ENCODE measurements at regions not wholly inside any gene's neighbourhood (a gene's known extent, or its start where the extent isn't known, plus 50 kb on each side); places are given as distances from the start of the nearest gene placed in this dataset.

DNA sequence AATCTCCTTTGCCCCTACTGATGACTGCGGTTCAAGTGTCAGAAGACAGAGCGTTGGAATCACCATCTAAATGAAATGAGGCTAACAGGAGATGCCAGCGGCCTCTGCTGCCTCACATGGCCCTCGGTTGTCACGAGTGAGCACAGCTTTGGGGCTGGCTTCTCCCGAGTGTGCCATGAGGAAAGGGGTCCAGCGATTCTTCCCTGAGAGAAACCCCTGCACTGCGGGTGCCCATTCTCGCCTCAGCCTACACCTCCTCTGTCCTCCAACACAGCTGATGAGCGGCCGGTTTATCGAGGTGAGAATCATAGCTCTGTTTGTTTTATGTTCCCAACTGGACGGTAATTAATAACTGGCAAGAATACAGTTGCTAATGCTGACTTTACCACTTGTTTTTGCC is 144.7 kb upstream of the RPS6KA2 start:
- no peak for DNase-seq

DNA sequence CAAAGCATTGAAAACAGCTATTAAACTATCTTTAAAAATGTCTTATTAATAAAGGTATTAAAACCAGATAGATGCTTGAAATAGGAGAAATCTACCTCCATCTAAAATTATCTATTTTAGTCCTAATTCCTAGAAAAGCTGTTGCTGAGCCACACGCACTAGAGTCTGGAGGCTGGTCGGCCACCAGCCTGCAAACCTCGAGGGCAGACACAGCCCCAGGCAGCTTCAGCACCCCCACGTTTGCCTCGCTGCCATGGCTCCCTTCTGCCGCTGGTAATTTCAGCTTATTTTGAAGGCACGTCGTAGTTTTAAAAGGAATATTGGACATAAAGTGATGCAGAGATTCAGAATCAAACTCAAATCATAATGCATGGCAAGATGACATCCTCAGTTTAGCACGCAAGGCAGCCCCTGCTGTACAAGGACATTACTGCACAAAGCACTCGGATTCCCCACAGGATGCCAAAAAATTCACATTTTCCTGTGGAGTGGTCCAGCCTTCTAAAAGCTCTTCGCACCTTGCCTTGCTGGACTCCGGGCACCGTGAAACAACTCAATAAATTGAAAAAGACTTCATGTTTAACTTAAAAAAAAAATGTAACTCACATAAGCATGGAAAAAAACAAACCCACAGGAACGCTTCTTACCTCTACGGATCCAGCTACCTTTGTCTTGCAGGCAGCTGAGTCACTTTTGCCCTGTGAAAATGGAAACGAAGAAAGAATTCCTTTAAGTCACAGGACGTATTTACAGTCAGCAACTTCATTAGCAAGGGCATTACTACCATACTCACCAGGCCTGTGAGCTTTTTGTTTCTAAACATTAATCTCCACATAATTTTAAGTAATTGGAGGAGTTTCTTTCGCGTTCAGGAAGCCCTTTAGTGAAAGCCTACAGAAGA is 143.4 kb upstream of the RPS6KA2 start:
- no peak for DNase-seq

DNA sequence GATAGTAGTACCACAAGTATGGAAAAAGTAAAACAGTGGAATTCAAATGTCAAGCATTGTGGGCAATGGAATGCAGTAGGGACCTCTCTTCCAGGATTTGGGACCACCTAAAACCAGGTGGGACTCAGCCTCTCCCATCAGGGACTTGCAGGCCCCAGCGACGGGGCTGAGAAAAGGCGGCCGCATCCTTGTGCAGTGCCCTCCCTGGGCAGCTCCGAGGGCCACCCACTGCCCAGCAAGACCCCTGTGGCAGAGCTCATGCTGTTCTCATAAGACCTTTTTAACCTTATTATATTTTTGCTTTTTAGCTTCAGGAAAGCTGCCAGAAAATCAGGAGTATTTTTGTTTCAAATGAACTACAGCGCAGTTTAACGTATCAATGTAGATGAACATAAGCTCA is 142.6 kb upstream of the RPS6KA2 start:
- DNase-seq, result no peak

DNA sequence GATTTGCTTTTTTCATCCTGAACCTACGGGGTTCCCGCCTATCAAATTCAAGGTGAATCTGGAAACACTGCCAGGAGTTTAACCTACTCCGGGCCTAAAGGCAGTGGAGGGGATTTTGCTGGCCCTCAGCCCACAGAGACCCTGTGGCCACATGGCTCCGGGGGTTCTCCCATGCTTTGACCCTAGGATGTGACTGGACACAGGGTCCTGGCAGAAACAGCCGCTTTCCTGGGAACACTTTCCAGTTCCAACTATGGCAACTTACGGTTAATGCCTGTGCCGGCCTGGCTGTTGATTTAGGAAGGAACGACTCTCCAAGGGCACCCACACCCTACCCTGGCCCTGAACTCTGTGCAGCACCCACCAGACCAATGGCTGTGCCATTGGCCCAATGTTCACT is 141.7 kb upstream of the RPS6KA2 start:
- DNase-seq, result no peak

DNA sequence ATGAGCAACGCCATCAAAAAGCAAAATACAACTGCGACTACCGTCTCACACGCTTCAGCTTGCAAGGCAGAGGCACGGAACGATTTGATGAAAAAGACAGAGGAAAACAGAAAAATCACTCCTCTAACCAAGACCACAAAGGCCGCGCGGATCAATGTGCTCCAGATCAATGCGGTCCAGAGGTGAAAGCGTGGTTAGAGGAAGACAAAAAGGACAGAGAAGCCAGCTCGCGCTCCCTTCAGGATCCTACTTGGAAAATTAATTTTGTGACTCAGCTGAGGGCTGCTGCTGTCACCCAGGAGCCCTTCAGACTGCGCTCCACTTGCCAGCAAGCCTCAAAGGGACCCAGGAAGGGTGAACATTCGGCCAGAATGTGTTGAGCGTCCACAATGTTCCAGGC is 140.2 kb upstream of the RPS6KA2 start:
- DNase-seq, result no peak

DNA sequence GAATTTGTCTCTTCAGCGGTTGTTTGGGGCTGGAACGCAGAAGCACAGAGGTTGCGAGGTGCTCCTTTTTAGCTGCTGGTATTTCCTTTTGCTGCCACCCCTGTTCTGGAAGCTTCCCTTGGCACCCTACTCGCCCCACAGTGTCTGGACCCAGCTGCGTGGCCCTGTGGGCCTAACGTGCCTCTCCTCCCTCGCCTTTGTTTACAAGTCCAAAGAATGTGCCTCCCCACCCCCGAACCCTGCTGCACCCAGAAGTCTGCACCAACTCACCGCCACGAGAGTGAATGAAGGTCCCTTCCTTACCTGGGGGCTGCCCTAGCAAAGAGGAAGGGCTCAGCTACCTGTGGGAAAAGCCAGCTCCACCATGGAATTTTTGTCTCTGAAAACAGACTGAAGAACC is 139.7 kb upstream of the RPS6KA2 start:
- no peak for DNase-seq

DNA sequence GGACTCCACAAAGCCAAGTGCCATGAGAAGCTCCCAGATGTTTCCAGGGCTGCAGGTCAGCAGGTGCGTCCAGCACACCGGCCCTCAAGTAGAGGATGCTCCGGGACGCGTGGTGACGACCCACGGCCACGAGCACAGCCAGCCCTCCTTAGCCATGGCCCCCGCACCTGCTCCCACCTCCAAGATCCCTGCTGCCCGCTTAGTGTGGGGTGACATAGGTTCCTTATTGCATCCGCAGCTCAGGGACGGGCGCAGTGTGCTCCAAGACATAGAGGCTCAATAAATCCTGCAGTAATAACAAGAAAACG is 138.1 kb upstream of the RPS6KA2 start:
- DNase-seq, result no peak

DNA sequence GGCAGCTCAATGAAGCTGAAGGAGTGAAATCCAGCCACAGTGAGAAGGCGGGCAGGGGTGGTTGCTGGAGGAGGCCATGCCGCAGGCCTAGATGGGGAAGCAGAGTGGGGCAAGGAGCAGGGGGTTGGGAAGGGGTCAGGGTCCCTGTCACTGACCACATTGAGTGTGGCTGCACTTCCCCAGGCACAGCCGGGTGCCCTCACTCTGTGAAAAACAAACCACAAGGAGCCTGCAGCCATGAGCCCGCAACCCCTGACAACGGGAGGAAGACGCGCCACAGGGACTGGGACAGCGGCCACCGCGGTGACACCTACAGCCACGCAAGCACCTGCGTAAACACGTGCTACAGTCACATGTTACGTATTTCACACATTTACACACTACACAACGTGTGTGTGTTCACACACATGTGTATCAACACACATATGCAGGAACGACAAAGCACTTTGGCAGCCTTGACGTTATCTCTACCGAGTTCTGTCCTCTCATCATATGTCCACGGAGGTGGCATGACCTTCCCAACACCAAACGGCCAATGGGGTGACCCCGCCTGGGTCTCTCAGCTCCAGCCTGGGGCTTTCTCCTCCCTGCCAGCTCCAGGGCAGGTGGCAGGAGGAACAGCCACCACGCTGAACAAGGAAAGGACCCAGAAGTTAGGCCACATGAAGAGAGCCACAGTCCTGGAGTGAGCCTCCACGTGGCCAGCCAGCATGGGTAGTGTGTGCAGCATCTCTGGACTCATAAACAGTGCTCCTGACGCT is 137.6 kb upstream of the RPS6KA2 start:
- no peak for DNase-seq

DNA sequence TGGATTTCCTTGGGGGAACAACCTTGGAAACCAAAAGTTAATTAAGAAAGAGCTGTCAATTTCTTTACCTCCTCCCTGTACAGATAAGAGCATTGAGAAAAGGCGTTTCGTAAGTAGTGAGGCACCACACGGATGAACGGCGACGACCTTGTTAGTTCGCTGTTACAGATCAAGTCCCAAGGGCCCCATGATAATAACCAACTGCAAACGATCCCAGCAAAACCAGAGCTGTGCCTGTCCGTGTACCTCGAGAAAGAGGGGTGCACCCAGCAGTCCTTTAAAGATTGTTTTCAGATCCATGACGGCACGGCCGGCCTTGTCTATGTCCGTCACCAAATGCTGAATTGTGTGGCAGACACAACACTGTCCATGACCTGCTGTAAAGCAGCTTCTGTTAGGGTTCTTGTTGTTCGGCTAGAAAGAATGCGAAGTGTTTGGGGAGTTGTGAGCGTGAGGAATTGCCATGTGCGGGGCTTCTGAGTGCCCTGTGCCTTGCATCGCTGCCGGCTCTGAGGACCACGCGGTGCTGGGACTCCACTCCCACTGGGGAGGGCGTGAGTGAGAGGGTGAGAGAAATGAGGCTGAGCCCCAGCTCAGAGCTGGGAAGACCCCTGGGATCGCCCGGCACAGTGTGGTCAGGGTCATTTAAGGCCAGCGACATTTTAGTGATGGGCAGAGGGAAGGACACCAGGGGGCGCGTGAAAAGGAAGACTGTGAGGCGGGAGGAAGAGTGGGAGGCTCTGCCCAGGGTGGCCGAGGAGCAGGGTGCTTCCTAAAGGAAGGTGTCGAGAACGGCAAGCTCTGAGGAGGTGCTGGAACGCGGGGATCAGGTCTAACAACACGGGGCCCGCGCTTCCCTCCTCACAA is 136.8 kb upstream of the RPS6KA2 start:
- no peak for DNase-seq

DNA sequence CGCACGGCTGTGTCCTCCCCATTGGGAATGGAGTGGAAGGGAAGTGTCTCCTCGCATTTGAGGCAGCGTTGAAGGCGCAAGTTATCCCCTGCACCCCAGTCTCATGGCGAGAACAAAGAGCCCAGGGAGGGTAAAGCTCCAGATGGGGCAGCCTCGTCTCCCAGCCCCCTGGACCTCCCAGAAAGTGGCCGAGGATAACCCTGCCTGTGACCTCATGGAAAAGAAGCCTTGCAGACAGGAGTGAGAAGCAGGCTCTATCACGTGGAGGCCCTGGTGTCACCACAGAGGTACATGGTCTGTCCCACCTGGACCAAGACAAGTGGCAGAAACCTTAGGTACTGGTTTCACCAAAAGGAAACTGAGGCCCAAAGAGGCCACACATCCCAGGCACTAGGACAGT is 134.8 kb upstream of the RPS6KA2 start:
- DNase-seq, result no peak

DNA sequence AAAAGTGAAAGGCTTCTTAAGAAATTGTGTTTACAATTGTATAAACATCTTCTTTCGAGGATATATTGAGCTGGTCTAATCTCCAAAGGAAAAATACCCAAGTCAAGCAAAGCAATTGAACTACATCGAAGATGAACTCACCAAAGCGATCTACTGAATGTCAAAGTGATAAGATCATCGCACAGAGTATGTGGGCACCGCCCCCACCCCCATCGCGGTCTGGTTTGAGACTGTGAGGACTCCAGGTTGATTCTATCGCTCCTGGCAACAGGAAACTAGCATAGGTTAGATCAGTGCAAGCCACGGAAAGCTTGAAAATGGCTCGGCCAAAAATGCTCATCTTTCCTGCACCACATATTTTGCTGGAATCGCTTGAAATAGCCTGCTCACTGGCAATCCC is 133.2 kb upstream of the RPS6KA2 start:
- DNase-seq, result peak; percentile 41

DNA sequence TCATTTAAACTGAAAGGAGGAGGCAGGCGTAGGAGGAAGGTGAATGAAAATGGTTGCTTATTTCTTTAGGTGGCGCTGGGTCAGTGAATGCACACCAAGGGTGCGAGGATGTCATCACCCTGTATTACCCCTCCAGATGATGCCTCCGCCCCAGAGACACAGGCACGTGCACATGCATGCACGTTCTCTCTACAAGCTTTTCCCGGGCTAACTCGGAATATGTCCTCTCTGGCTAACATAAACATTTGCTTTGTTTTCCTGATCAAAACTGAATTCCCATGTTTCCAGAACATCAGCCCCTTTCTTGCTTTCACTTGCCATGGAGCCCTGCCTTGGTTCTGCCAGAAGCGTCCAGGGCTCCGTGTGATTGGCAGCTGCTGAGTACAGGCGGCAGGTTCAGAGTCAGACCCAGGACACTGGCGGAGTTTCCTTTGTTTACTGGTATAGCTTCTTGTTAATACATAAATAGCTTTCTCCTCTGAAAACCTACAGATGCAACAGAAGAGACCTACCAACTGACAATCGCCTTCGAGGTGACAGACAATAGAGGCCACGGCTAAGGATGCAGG is 131.2 kb upstream of the RPS6KA2 start:
- no peak for DNase-seq

DNA sequence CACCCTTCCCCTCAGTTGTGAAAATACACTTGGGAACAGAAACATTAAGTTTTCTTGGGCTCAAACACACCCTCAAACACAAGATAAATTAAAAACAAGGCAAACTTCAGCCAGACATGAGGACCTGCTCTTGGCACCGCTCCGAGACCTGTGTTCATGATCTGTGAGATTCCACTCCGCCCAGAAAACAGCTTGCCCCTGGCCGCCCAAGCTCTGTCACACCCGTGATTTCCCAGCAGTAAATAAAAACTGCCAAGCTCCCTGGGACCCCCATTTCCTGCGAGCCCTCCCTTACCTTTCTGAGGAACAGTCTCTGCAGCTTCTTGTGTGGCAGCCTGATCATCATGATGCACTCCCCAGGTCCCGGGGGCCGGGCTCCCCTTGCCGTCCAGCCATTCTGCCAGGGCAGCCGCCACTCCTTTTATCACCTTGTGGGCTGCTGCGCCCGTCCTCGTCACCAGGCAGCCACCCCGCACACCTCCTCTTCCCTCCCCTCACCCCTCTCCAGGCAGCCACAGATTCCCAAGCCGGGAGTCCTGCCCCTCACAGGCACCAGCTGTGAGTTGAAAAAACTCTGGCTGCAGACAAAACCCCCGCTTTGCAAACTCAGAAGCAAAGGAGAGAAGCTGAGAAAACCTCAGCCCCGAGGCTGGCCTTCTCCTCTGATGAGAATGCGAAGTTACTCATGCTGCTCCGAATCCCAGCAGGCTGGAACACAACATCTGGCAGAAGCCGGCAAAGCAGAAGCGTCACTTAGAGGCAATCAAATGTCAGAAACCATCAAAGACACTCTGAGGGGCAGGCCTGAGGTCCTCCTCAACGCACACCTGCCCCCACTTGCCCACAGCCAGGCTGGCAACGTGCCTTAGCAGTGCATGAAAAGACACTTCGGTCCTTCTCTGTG is 130.4 kb upstream of the RPS6KA2 start:
- no peak for DNase-seq

DNA sequence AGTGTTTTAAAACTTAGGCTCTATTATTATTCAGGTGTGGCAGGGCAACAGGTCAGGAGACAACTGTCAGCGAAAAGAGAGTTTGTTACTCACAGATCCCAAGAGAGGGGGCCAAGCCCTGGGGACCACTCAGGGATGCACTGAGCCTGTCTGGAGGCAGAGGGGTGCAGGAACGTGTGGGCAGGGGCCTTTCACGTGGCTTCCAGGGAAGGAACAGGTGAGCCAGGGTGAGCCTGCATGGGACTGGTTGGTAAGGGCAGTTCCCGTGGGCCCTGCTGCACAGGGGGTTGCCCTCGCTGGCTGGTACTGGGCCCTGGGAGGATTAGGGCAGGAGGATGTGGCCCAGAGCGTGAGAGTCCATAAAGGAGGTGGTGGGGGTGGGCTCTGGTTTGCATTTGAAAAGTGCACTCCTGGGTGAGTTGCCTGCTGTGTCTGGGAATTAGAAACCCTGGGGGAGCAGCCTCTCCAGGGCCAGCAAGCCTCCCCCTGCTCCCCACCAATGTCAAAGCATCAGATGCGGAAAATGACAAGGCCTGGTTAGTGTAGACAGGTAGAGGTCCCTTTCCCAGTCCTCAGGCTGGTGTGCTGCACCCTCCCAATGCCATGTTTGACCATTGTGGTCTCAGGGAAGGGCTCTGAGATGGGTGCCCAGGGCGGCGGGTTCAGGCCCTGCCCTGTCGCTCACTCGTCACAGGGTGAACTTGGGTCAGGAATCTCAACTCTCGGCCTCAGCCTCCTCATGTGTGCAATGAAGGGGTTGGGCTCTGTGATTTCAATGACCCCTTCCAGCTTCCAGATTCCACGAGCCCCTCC is 127.4 kb upstream of the RPS6KA2 start:
- DNase-seq, result no peak

DNA sequence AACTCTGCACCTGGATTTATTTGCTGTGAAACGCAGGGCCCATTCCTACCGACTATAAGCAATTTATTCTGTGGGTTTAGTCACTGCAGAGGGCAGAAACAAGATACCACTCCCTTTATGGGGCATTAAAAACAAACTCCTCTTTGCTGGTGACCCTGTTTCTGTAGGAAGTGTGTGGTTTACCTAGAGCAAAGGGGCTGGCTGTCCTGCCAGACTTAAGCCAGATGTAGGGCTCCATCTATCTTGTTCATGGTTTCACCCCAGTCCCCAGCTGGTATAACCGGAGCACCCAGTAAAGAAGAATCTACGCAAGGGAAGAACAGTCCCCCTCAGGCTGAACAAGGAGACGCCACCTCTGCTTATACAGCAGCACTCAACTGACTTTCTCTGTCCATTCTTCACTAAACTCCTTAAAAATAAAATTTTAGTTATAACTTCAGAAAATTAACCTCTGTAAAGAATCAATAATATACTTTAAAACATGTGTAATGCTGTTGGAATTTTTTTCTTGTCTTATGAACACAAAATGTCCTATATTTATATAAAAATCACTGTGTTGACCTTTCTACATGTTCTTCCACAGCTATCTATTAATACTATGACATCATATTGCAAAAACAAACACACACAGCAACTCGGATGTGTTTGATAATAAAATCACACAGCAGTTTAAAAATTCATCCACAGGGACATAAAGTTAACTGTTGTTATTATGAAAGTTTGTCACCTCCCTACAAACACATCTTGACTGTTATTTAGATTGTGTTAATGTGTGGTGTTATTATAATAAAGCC is 126.1 kb upstream of the RPS6KA2 start:
- no peak for DNase-seq

DNA sequence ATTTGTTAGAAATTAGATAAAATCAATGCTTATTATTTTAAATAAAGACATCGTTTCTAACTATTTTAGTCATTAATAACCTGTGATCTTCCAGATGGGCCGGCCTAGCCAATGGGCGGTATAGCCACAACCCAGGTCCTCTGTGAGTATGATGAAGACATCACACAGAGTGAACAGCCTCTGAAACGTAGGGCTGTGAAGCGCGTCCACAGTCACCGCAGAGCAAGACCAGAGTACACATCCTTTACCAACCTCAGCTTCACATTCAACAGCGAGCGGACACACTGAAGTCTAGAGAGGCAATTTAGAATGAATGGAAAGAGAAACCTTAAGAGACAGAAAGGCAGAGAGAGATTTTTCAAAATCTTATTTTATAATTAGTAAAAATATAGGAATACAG is 125.0 kb upstream of the RPS6KA2 start:
- no peak for DNase-seq

DNA sequence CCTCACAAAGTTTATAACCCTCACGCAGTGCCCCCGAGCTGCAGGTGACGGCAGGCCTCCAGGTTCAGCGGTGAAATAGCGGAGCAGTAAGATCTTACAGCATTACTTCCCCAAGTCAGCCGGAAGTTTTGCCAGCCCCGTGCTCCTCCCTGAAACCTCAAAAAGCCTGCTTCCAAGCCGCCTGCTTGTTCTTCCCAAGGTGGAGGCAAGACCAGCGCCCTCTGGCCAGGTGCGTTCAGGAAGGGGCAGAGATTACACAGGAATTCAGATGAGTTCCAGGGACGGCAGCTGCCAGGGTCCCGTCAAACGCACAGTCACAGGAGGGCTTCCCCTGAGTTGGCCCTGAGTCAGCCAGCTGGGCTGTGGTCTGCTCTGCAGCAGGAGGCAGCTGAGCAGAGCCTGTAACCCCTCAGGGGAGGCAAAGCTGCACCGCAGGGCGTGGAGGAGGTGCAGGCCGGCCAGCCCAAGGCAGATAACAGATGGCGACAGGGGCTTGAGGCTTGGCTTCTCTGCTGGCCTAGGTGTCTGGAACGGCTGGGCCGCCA is 124.1 kb upstream of the RPS6KA2 start:
- no peak for DNase-seq

DNA sequence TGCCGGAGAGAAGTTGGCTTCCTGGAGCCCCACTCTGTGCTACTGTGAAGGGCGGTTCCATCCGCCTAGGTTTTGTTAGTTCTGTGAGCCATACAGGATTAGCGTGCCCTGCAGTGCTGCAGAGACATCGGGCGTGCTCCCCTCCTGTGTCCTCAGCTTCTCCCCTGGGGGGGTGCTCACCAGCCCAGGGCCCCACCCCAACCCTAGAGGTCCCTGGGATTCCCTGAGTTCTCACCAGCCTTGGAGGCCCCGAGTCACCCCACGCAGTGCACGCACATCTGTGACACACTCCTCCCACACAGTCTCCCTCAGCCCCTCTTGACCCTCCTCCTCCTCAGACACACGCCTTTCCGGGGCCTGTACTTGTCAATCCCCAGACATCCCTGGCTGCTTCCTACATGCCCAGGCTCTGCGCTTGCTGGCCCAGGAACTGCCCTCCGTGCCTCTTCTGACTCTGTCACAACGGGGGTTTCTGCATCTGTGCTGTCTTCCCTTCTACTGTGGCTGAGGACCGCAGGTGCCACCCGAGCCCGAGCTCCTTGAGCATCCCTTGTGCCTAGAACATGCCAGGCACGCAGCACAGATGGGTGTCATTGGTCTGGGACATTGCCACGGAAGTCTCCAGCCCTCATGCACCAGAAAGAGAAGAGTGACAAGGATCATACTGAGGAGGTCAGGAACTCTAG is 123.2 kb upstream of the RPS6KA2 start:
- DNase-seq, result no peak

DNA sequence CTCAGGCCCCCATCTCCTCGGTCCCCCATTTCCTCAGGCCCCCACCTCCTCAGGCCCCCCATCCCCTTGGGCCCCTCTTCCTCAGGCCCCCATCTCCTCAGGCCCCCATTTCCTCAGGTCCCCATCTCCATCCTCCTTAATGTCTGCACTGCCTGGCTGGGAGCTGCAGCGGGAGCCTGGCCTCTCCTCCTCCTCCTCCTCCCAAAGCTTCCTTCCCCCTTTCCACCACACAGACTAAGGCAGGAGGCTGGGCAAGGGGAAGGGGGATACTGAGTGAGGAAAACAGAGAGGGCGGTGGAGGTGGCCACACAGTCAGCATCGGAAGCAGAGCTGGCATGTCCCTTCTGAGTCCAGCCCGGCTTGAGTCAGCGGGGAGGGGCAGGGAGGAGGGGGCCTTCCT is 122.6 kb upstream of the RPS6KA2 start:
- DNase-seq, result no peak

Measured in CD4-positive, alpha-beta T cell treated with Interleukin-21 for 1 hour (primary cell).